NCI-H1417 (cell line): ENCODE measurements at regions not wholly inside any gene's neighbourhood (a gene's known extent, or its start where the extent isn't known, plus 50 kb on each side); places are given as distances from the start of the nearest gene placed in this dataset.

Experiments
- DNase-seq, 3 experiments: peaks; one replicate each; lab custom pipeline; 2025; lab: John Stamatoyannopoulos, UW

GRCh38 chr15:98144388-98144787 is 183.9 kb downstream of the ARRDC4 start:
- DNase-seq, result no peak

- DNase-seq, result no peak
These were observed 185.7 kb downstream of the ARRDC4 start for GRCh38 chr15:98146031-98146820.

- DNase-seq, result no peak
These were observed 186.9 kb downstream of the ARRDC4 start for GRCh38 chr15:98147415-98147814.

GRCh38 chr15:98150084-98150483 is 189.6 kb downstream of the ARRDC4 start:
- no peak for DNase-seq

- DNase-seq, result peak in 2 of 3 experiments; percentile 16 to 41
These were observed 190.0 kb downstream of the ARRDC4 start for GRCh38 chr15:98150536-98150935.

- no peak for DNase-seq
These were observed 190.6 kb downstream of the ARRDC4 start for GRCh38 chr15:98151096-98151495.

- DNase-seq, result no peak
These were observed 191.7 kb downstream of the ARRDC4 start for GRCh38 chr15:98152156-98152555.

GRCh38 chr15:98154863-98155262 is 194.4 kb downstream of the ARRDC4 start:
- no peak for DNase-seq

- DNase-seq, result no peak
These were observed 194.9 kb downstream of the ARRDC4 start for GRCh38 chr15:98155356-98155755.

- peak in 2 of 3 experiments; percentile 52 to 88 for DNase-seq
These were observed 199.7 kb downstream of the ARRDC4 start for GRCh38 chr15:98160236-98160635.

- DNase-seq, result no peak
These were observed 203.0 kb downstream of the ARRDC4 start for GRCh38 chr15:98163319-98164045.

- DNase-seq, result no peak
These were observed 204.1 kb downstream of the ARRDC4 start for GRCh38 chr15:98164571-98164970.

GRCh38 chr15:98164986-98165385 is 204.5 kb downstream of the ARRDC4 start:
- no peak for DNase-seq

GRCh38 chr15:98167722-98168268 is 207.3 kb downstream of the ARRDC4 start:
- DNase-seq, result no peak

GRCh38 chr15:98169551-98169950 is 209.0 kb downstream of the ARRDC4 start:
- DNase-seq, result no peak

- DNase-seq, result peak in 2 of 3 experiments; percentile 16 to 50
These were observed 213.8 kb downstream of the ARRDC4 start for GRCh38 chr15:98174286-98174685.

GRCh38 chr15:98174841-98175240 is 214.3 kb downstream of the ARRDC4 start:
- DNase-seq, result no peak

- DNase-seq, result peak; percentile 23 to 89 (median 66)
These were observed 217.6 kb downstream of the ARRDC4 start for GRCh38 chr15:98177966-98178592.

- no peak for DNase-seq
These were observed 218.4 kb downstream of the ARRDC4 start for GRCh38 chr15:98178861-98179260.

GRCh38 chr15:98187549-98187948 is 227.0 kb downstream of the ARRDC4 start:
- no peak for DNase-seq

- no peak for DNase-seq
These were observed 230.4 kb downstream of the ARRDC4 start for GRCh38 chr15:98190914-98191313.

GRCh38 chr15:98195796-98196195 is 235.3 kb downstream of the ARRDC4 start:
- DNase-seq, result peak in 1 of 3 experiments; percentile 54
